Mucosa of descending colon (tissue), 3 donors: ENCODE measurements at regions not wholly inside any gene's neighbourhood (a gene's known extent, or its start where the extent isn't known, plus 50 kb on each side); places are given as distances from the start of the nearest gene placed in this dataset.
"Not testable (repeated sequence)": the region's sequence is repeated elsewhere in the genome, so short reads cannot be mapped to it uniquely, and the experiment has no call there.

Experiments
- ATAC-seq: fragments of 200-7000 bp; cut with Tn5 transposase; one replicate; pipeline ENCODE4 v1.9.1; 2020; ENCODE audit warnings: mild to moderate bottlenecking, moderate library complexity
- DNase-seq, 3 donors: peaks; one replicate each; pipeline ENCODE4 v3.0.0-alpha.2; 2020
- H3K36me3 ChIP-seq: fragments of 200-600 bp; one replicate; pipeline ENCODE4 v1.8.0; 2021; ENCODE audit warnings: low read depth, mild to moderate bottlenecking
- H3K4me1 ChIP-seq: fragments of 200-600 bp; one replicate; pipeline ENCODE4 v1.8.0; 2021; ENCODE audit warnings: low read depth, mild to moderate bottlenecking
- H3K4me3 ChIP-seq: fragments of 200-600 bp; one replicate; pipeline ENCODE4 v1.8.0; 2021; ENCODE audit warnings: mild to moderate bottlenecking
- H3K9me3 ChIP-seq: fragments of 200-600 bp; one replicate; pipeline ENCODE4 v1.8.0; 2021; ENCODE audit warnings: mild to moderate bottlenecking
- intact Hi-C, 2 donors: fragments of 100-400 bp; cut with DNase I in 1 of 2; cut with micrococcal nuclease in 1 of 2; formaldehyde crosslinking; loops; one replicate each; pipeline versions ENCODE4 v1.11.0 to v1.11.1; 2022; cut with DNase I, micrococcal nuclease
- TF ChIP-seq, protein P1 (sequence below): fragments of 200-600 bp; IDR thresholded peaks from one replicate; pipeline ENCODE4 v1.8.0; 2022; ENCODE audit warnings: antibody characterized with exemption, mild to moderate bottlenecking
- donor health status: DM: no; HTN: no; CAD: no; lungs with moderate emphysema.
- donor health status: DM: no; HTN: no; CAD: no.
- donor health status: DM: no; HTN: yes; CAD: no.

GRCh38 chr12:17302001-17302400 lies 696.0 kb upstream of the LMO3 start:
- H3K9me3 ChIP-seq = peaks cover 69% of the 10 kb centered on the region
- no peaks in the 10 kb centered on the region for H3K4me1 ChIP-seq
- no peak overlapping the region for H3K4me3 ChIP-seq
- ATAC-seq = no peak
- intact Hi-C loops = no loop called here
- H3K36me3 ChIP-seq = no peaks in the 10 kb centered on the region
- TF ChIP-seq, protein P1, sequence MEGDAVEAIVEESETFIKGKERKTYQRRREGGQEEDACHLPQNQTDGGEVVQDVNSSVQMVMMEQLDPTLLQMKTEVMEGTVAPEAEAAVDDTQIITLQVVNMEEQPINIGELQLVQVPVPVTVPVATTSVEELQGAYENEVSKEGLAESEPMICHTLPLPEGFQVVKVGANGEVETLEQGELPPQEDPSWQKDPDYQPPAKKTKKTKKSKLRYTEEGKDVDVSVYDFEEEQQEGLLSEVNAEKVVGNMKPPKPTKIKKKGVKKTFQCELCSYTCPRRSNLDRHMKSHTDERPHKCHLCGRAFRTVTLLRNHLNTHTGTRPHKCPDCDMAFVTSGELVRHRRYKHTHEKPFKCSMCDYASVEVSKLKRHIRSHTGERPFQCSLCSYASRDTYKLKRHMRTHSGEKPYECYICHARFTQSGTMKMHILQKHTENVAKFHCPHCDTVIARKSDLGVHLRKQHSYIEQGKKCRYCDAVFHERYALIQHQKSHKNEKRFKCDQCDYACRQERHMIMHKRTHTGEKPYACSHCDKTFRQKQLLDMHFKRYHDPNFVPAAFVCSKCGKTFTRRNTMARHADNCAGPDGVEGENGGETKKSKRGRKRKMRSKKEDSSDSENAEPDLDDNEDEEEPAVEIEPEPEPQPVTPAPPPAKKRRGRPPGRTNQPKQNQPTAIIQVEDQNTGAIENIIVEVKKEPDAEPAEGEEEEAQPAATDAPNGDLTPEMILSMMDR = no peak
- DNase-seq = no peak

- Histone ChIP-seq H3K36me3 (no peaks in the 10 kb centered on the region), H3K4me3 (no peak overlapping the region), H3K4me1 (no peaks in the 10 kb centered on the region), H3K9me3 (peaks cover 70% of the 10 kb centered on the region)
- DNase-seq (no peak), ATAC-seq (no peak)
- intact Hi-C loops = no loop called here
- TF ChIP-seq, protein P1 = no peak
Measured at GRCh38 chr12:17301544-17301943, 695.6 kb upstream of the LMO3 start.

DNA sequence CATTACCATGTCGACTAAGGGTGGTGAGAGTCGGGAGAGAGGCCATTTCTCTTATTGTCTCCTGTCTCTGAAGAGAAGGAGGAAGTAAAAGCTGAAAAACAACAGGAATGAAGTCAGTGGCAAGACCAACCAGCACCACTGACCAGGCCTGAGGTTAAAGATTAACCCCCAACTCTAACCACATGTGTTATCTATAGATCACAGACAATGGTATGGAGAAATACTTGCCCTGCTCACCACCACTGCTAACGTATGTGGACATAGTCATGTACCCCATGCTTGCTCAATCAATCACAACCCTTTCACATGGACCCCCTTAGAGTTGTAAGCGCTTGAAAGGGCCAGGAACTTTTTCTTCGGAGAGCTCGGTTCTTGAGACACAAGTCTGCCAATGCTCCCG lies 690.9 kb upstream of the LMO3 start:
- intact Hi-C loops = no loop called here
- no peak for ATAC-seq
- H3K4me1 ChIP-seq = no peaks in the 10 kb centered on the region
- no peak overlapping the region for H3K4me3 ChIP-seq
- DNase-seq = no peak
- TF ChIP-seq, protein P1 = no peak
- H3K36me3 ChIP-seq = no peaks in the 10 kb centered on the region
- peaks cover 44% of the 10 kb centered on the region for H3K9me3 ChIP-seq

DNA sequence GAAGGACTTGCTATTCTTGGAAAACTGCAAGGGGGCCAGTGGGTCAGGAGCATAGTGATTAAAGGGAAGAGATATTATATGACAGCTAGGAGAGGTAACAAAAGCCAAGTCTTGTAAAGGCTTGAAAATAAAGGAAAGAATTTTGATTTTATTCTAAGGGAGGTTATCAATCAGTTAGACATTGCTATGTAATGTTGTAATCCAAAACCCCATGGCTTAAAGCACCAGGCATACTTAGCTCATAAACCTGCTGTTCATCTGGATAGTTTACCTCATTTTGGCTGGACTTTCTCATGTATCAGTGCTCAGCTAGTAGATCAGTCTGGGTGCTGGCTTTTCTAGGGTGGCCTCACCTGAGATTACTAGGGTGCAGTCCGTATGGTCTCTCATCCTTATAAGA lies 680.9 kb upstream of the LMO3 start:
- Histone ChIP-seq H3K4me1 (no peaks in the 10 kb centered on the region), H3K9me3 (peaks cover 32% of the 10 kb centered on the region), H3K4me3 (no peak overlapping the region), H3K36me3 (no peaks in the 10 kb centered on the region)
- no peak for DNase-seq
- intact Hi-C loops = no loop called here
- ATAC-seq = no peak
- TF ChIP-seq, protein P1 = no peak

GRCh38 chr12:17284873-17285272 lies 678.9 kb upstream of the LMO3 start:
- no peak for ATAC-seq
- TF ChIP-seq, protein P1 = no peak
- no peaks in the 10 kb centered on the region for H3K4me1 ChIP-seq
- H3K36me3 ChIP-seq = no peaks in the 10 kb centered on the region
- no peak for DNase-seq
- intact Hi-C loops = no loop called here
- H3K4me3 ChIP-seq = no peak overlapping the region
- peaks cover 35% of the 10 kb centered on the region for H3K9me3 ChIP-seq

- Histone ChIP-seq H3K36me3 (no peaks in the 10 kb centered on the region), H3K4me3 (no peak overlapping the region), H3K9me3 (peaks cover 39% of the 10 kb centered on the region), H3K4me1 (no peaks in the 10 kb centered on the region)
- TF ChIP-seq, protein P1 = no peak
- intact Hi-C loops = no loop called here
- DNase-seq (no peak), ATAC-seq (no peak)
Measured at GRCh38 chr12:17283563-17283962, 677.6 kb upstream of the LMO3 start.

GRCh38 chr12:17282169-17282568 lies 676.2 kb upstream of the LMO3 start:
- H3K4me1 ChIP-seq, H3K4me3 ChIP-seq, DNase-seq, H3K36me3 ChIP-seq, ATAC-seq, intact Hi-C loops: not testable (repeated sequence)
- H3K9me3 ChIP-seq = peaks cover 28% of the 10 kb centered on the region
